ENCODE measurements at regions not wholly inside any gene's neighbourhood (a gene's known extent, or its start where the extent isn't known, plus 50 kb on each side); places are given as distances from the start of the nearest gene placed in this dataset.

DNA sequence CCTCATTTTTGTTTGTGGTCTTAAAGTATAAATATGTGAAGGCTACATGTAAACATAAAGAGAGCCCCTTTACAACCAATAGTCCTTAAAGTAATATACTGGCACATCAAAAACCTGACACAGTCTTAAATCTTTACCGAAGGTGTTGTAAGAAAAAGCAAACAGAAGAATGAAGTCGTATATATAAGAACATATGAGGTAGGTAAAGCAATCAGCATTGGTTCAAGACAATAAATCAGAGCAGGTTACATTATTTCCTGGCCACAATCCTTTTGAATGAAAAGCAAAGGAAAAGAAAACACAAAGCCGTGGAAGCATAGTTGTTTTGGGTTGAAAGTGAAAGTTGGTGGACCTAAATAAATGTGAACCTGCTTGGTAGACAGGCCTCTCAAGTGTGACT lies 183.7 kb upstream of the STXBP6 start:
- intact Hi-C loops (cut with DNase I): no loop called here
- Histone ChIP-seq H3K27me3 (peaks cover 0 to 4% (median 0%) of the 10 kb centered on the region in 7 donors), H3K36me3 (no peaks in the 10 kb centered on the region), H3K9me3 (no peaks in the 10 kb centered on the region), H3K4me3 (no peak overlapping the region), H3K27ac (no peak overlapping the region), H3K4me1 (no peaks in the 10 kb centered on the region)
- ATAC-seq: no peak
- no peak for DNase-seq
- TF ChIP-seq, protein P1, sequence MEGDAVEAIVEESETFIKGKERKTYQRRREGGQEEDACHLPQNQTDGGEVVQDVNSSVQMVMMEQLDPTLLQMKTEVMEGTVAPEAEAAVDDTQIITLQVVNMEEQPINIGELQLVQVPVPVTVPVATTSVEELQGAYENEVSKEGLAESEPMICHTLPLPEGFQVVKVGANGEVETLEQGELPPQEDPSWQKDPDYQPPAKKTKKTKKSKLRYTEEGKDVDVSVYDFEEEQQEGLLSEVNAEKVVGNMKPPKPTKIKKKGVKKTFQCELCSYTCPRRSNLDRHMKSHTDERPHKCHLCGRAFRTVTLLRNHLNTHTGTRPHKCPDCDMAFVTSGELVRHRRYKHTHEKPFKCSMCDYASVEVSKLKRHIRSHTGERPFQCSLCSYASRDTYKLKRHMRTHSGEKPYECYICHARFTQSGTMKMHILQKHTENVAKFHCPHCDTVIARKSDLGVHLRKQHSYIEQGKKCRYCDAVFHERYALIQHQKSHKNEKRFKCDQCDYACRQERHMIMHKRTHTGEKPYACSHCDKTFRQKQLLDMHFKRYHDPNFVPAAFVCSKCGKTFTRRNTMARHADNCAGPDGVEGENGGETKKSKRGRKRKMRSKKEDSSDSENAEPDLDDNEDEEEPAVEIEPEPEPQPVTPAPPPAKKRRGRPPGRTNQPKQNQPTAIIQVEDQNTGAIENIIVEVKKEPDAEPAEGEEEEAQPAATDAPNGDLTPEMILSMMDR (IDR thresholded peaks at IDR 0.05): no peak
- 65 to 73% methylated on average over 3 of the region's 3 CpGs for WGBS, 2 donors

DNA sequence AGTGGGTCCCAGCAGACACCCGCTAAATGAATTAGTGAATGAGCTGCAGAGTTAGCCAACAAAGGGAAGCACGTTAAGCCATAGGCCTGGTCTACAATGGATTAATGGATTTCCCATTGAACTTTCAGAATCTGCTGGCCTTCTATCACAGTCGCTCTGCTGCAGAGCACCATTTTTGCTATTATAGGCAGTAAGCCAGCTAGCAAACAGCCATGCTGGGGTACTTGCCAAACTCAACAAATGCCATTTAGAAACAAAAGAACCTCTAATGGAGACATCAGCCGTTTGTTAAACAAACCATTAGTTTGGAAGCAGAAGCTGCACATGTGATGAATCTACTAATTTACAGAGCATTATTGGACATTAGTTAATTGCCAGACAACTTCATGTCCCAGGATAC lies 181.1 kb upstream of the STXBP6 start:
- peaks cover 0 to 4% (median 0%) of the 10 kb centered on the region in 7 donors for H3K27me3 ChIP-seq
- H3K9me3 ChIP-seq: no peaks in the 10 kb centered on the region
- H3K4me1 ChIP-seq: no peaks in the 10 kb centered on the region
- 54 to 56% methylated on average over 4 of the region's 4 CpGs for WGBS, 2 donors
- TF ChIP-seq, protein P1 (IDR thresholded peaks at IDR 0.05): no peak
- intact Hi-C loops (cut with DNase I): no loop called here
- ATAC-seq (no peak), DNase-seq (no peak)
- H3K36me3 ChIP-seq: no peaks in the 10 kb centered on the region
- no peak overlapping the region for H3K27ac ChIP-seq
- H3K4me3 ChIP-seq: no peak overlapping the region

DNA sequence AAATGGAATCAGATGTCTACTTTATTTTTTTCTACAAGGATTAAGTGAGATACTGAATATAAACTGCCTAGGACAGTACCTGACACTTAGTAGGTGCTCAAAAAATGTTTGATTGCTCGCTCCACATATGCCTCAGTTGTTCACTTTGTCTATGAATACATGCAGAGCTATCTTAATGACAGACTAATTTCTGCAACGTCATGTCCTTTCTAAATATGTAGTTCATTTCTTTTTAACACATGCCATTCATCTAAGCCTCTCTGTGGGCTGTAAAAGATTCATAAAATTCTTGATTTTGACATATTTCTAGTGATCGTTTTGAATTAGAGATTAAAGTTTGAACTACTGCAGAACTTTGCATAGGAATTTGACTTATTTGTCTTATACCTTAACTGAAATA lies 176.3 kb upstream of the STXBP6 start:
- H3K27me3 ChIP-seq: no peaks in the 10 kb centered on the region
- H3K9me3 ChIP-seq: no peaks in the 10 kb centered on the region
- no peaks in the 10 kb centered on the region for H3K36me3 ChIP-seq
- intact Hi-C loops (cut with DNase I): no loop called here
- 53 to 57% methylated on average over 3 of the region's 3 CpGs for WGBS, 2 donors
- no peak overlapping the region for H3K4me3 ChIP-seq
- H3K4me1 ChIP-seq: no peaks in the 10 kb centered on the region
- ATAC-seq (no peak), DNase-seq (no peak)
- H3K27ac ChIP-seq: no peak overlapping the region
- TF ChIP-seq, protein P1 (IDR thresholded peaks at IDR 0.05): no peak

DNA sequence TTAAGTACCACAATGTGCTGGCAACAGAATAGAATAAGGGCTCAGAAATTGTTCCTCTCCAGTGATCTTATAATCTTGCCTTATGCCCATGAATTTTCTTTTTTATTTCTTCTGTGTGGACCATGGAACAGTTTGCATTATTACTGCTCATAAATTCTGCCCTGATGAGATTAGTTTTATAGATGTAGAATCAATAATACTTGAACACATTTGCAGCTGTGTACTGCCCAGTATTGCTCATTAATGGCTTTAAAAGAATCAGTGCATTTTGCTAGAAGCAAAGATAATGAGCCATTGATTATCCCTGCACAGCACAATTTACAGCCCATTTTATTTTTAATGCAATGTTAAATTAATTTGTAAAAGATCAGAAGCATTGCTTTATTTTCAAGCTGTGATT lies 172.3 kb upstream of the STXBP6 start:
- H3K4me3 ChIP-seq: no peak overlapping the region
- TF ChIP-seq, protein P1 (IDR thresholded peaks at IDR 0.05): no peak
- intact Hi-C loops (cut with DNase I): no loop called here
- no peaks in the 10 kb centered on the region for H3K4me1 ChIP-seq
- ATAC-seq (no peak), DNase-seq (no peak)
- no peaks in the 10 kb centered on the region for H3K27me3 ChIP-seq
- no peaks in the 10 kb centered on the region for H3K9me3 ChIP-seq
- H3K36me3 ChIP-seq: no peaks in the 10 kb centered on the region
- no peak overlapping the region for H3K27ac ChIP-seq

DNA sequence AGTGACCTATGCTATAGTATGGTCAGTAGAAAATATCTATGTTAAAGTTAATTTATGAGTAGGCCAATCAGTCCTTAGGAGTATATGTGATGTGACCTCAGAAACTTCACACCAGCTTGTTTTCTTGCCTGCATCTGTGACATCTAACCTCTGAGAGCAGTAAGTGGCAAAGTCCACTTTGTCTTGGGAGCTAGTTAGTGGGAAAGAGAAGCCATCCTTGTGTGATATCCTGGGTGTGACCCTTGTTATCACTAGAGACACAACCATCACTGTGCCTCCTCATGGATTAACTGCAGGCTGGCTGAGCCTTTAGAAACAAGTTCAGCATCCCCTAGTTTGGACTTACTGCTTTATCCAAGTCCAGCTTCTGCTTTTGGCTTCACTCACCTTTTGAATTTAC lies 170.6 kb upstream of the STXBP6 start:
- Histone ChIP-seq H3K36me3 (no peaks in the 10 kb centered on the region), H3K27ac (no peak overlapping the region), H3K4me3 (no peak overlapping the region), H3K4me1 (no peaks in the 10 kb centered on the region), H3K9me3 (no peaks in the 10 kb centered on the region), H3K27me3 (no peaks in the 10 kb centered on the region)
- intact Hi-C loops (cut with DNase I): no loop called here
- DNase-seq: no peak
- TF ChIP-seq, protein P1 (IDR thresholded peaks at IDR 0.05): no peak
- ATAC-seq: no peak

Data from heart right ventricle (tissue), 16 donors.